GM19467 (cell line): ENCODE measurements at regions not wholly inside any gene's neighbourhood (a gene's known extent, or its start where the extent isn't known, plus 50 kb on each side); places are given as distances from the start of the nearest gene placed in this dataset.
"Not testable (repeated sequence)": the region's sequence is repeated elsewhere in the genome, so short reads cannot be mapped to it uniquely, and the experiment has no call there.

Experiments used
- ATAC-seq: cut with Tn5 transposase; IDR thresholded peaks from one replicate; pipeline ENCODE4 v1.9.1; 2021; ENCODE audit warnings: mild to moderate bottlenecking, moderate library complexity; ENCODE audit not compliant: unreplicated experiment

- no peak for ATAC-seq
These were observed 126.2 kb upstream of the KCTD7 start for GRCh38 chr7:66502230-66503035.

- no peak for ATAC-seq
These were observed 125.7 kb upstream of the KCTD7 start for GRCh38 chr7:66503036-66503370.

- ATAC-seq, result no peak
These were observed 125.1 kb upstream of the KCTD7 start for GRCh38 chr7:66503551-66504031.

- ATAC-seq, result no peak
These were observed 124.5 kb upstream of the KCTD7 start for GRCh38 chr7:66504131-66504530.

DNA sequence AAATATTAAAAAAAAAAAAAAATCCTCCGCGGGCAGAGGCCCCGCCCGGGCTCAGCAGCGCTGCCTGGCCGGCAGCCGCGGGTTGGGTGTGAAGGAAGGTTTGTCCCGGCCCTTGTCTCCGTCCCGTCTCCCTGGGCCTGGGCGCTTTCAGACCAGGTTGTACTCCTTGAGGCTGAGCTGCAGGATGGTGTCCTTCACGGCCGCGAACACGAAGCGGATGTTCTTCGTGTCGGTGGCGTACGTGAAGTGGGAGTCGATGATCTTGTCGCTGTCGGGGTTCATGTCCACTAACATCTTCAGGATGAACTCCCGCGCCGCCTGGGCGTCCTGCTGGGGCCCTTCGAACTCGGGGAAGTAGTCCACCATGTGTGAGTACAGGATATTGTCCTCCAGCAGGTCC lies 123.7 kb upstream of the KCTD7 start:
- no peak for ATAC-seq

GRCh38 chr7:66505531-66506451 lies 122.9 kb upstream of the KCTD7 start:
- ATAC-seq, result no peak

DNA sequence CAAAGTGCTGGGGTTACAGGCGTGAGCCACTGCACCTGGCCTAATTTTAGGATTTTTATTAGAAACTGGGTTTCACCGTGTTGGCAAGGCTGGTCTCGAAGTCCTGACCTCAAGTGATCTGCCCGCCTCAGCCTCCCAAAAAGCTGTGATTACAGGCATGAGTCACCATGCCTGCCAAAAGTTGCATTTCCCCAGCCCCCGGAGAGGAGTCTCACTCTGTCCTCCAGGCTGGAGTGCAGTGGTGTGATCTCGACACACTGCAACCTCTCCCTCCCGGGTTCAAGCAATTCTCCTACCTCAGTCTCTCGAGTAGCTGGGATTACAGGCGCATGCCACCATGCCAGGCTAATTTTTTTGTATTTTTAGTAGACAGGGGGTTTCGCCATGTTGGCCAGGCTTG lies 122.0 kb upstream of the KCTD7 start:
- ATAC-seq, result not testable (repeated sequence)

DNA sequence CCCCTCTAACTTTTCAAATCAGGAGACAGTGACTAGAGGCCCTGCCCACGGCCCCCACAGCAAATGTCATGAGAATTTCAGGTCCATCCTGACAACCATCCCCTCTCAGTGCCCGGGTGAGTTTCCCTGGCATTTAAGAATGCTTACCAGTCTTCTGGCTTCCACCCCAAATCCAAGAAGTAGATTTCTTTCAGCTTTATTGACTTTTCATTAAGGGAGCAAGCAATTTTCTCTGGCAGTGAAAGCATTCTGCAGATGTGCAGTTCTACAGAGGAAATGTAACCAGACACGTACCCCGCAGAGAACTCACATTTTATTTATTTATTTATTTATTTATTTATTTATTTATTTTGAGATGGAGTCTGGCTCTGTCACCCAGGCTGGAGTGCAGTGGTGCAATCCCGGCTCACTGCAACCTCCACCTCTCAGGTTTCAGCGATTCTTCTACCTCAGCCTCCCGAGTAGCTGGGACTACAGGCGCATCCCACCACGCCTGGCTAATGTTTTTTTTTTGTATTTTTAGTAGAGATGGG lies 120.9 kb upstream of the KCTD7 start:
- no peak for ATAC-seq

- no peak for ATAC-seq
These were observed 120.2 kb upstream of the KCTD7 start for GRCh38 chr7:66508431-66508830.

GRCh38 chr7:66514050-66514449 lies 114.6 kb upstream of the KCTD7 start:
- ATAC-seq, result no peak

GRCh38 chr7:66517212-66517909 lies 111.3 kb upstream of the KCTD7 start:
- no peak for ATAC-seq

DNA sequence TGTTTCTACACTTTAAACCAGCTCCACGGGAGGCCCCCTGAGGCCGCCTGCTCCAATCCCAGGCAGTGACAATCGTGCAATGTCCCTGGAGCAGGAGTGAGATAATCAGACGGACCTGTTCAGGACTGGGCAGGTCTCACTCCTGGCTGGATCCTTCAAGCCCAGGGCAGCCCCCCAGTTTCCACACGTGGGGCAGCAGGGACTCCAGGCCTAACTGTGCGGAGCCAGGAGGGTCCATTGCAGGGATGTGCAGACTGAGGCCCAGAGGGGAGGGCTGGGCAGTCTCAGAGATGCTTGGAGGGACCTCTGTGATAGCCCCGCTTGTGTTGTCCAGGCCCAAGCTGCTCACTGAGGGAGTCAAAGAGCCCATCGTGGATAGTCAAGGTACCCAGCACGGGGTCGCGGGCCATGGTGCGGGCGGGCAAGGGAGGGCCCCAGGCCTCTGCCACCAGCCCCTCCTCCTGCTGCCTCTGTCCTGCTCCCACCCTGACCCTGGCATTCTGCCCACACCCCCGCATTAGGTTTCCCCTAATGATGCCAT lies 110.5 kb upstream of the KCTD7 start:
- no peak for ATAC-seq

- no peak for ATAC-seq
These were observed 107.0 kb upstream of the KCTD7 start for GRCh38 chr7:66521675-66522074.

DNA sequence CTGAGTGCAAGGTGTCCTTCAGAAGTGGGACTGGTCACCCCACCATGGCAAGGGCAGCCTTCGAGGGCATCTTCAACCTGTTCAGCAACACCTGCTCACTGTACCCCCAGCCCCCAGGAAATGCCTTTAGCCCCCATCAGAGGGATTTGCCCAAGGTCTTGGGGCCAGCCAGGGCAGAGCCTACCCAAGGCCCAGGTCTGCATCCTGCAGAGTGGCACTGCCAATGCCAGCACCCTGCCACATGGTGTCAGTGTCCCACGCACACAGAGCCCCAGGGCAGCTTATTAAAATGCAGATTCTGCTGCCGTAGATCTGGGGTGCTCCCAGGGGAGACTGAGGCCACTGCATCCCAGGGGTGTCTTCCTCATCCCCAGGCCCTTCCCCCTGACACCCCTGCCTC lies 106.2 kb upstream of the KCTD7 start:
- no peak for ATAC-seq

DNA sequence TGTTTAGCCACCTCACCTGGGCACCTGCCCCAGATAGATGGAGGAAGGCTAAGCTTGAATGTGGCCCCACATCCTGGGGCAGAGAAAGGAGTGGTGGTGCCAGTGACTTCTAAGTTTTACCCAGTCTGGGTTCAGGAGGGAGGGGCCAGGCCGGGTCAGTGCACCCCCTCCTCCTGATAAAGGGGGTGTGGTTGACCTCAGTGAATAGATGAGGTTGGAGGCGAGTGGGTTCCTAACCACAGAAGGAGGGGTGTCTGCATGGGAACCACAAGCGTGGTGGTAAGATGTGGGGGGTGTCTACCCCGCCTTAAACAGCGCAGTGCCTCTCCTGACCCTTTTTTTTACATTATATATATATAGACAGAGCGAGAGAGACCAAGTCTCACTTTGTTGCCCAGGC lies 105.3 kb upstream of the KCTD7 start:
- ATAC-seq, result no peak

- no peak for ATAC-seq
These were observed 103.9 kb upstream of the KCTD7 start for GRCh38 chr7:66524738-66525137.

- ATAC-seq, result not testable (repeated sequence)
These were observed 101.9 kb upstream of the KCTD7 start for GRCh38 chr7:66526782-66527181.

GRCh38 chr7:66528652-66529051 lies 100.0 kb upstream of the KCTD7 start:
- ATAC-seq, result no peak

DNA sequence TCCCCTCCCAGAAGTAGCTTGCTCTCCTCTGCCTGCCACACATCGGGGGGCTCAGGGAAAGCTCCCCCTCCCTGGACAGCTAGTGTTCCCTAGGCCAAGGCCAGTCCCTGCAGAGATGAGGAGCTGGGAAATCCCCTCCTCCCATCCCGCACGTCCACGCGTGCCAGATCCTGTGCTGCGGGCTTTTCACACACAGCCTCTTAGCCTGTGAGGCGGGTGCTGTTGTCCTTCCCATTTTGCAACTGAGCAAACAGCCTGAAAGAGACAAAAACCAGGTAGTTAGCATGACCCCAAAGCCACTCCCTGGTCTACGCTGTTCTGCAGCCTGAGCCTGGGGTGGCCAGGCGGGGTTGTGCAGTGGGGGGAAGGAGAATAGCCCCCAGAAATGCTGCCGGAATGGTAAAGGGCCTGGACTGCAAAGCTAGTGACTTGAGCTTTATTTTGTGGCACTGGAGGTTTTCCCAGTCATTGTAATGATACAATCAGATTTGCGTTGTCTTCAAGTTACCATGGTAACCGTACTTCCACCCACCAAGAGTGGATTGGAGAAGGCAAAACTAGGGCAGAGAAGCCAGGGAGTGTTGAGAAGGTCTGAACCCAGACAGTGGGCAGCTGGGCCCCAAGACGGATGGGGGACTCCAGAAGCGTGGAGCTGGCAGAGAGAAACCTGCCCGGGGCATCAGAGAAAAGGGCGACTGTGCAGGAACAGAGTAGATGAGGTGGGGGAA lies 98.6 kb upstream of the KCTD7 start:
- no peak for ATAC-seq
